HepG2 (cell line): ENCODE measurements at regions not wholly inside any gene's neighbourhood (a gene's known extent, or its start where the extent isn't known, plus 50 kb on each side); places are given as distances from the start of the nearest gene placed in this dataset.

ENCODE experiments used
- ATAC-seq: fragments of 200-7000 bp; cut with Tn5 transposase; 3 replicates; pipeline ENCODE4 v1.9.1; 2020; ENCODE audit warnings: mild to moderate bottlenecking, moderate library complexity
- BruUV-seq: library from RNA; stranded (reverse); fragments of 400-500 nt; replicated peaks from 2 replicates; lab custom pipeline; 2021; lab: Mats Ljungman, UMichigan
- CTCF ChIA-PET: fragments of 300-600 bp; formaldehyde crosslinking; extraction: SDS; loops from one replicate; lab custom pipeline; 2021; ENCODE audit warnings: low total read pairs, inconsistent platforms, low intra/inter-chr PET ratio; lab: Yijun Ruan, JAX
- POLR2A ChIA-PET: fragments of 350-600 bp; sonication (Branson Sonifier 250); formaldehyde crosslinking; loops from one replicate; lab custom pipeline; 2020; ENCODE audit warnings: antibody characterized with exemption, inconsistent platforms; lab: Yijun Ruan, JAX
- DNase-seq: peaks from one replicate; pipeline ENCODE4 v3.0.0-alpha.2; 2015; ENCODE audit warnings: low spot score
- FAIRE-seq: peaks from 3 replicates; lab custom pipeline; 2011; peaks lifted over from hg19 to GRCh38; lab: Jason Lieb, UNC
- H2AFZ ChIP-seq: one replicate; pipeline ENCODE4 v1.6.1; 2011; ENCODE audit warnings: low read length, inconsistent platforms
- H3K27ac ChIP-seq: fragments of 300-600 bp; 3 replicates; pipeline ENCODE4 v1.8.0; 2011; ENCODE audit warnings: mixed run types, mild to moderate bottlenecking, mixed read lengths, low read length, inconsistent platforms; ENCODE audit not compliant: insufficient read depth; ENCODE audit errors: extremely low read length
- H3K27me3 ChIP-seq, 2 experiments: fragments of 200-600 bp in 1 of 2; 2 replicates in 1 of 2; 3 replicates in 1 of 2; pipeline versions ENCODE4 v1.6.0 to v1.8.0; 2011; ENCODE audit warnings: low read length in 2 of 2, mild to moderate bottlenecking in 2 of 2, moderate library complexity in 2 of 2, inconsistent platforms in 1 of 2; ENCODE audit not compliant: insufficient read depth in 2 of 2, control insufficient read depth in 1 of 2
- H3K36me3 ChIP-seq, 2 experiments: fragments of 200-600 bp in 1 of 2; replicated peaks in 1 of 2; 2 replicates in 1 of 2; 3 replicates in 1 of 2; pipeline versions ENCODE4 v1.5.1 to v1.8.0; 2011; ENCODE audit warnings: low read length in 2 of 2, inconsistent platforms in 1 of 2; ENCODE audit not compliant: insufficient read depth in 2 of 2, control insufficient read depth in 1 of 2
- H3K4me1 ChIP-seq: 2 replicates; pipeline ENCODE4 v1.5.1; 2012; ENCODE audit warnings: low read length, inconsistent platforms; ENCODE audit not compliant: insufficient read depth
- H3K4me2 ChIP-seq: 2 replicates; pipeline ENCODE4 v1.6.0; 2011; ENCODE audit warnings: low read depth, low read length, inconsistent platforms
- H3K4me3 ChIP-seq, 3 experiments: fragments of 200-600 bp in 1 of 3; sonication (generic), shearing (Covaris generic) in 1 of 3; replicated peaks in 1 of 3; 2 replicates each; pipeline ENCODE4 v1.5.1; 2011 to 2016; ENCODE audit warnings: low read length in 3 of 3, inconsistent platforms in 2 of 3, low read depth in 2 of 3, mild to moderate bottlenecking in 2 of 3, control low read depth in 1 of 3, mixed read lengths in 1 of 3; ENCODE audit not compliant: insufficient read depth in 1 of 3
- H3K79me2 ChIP-seq: one replicate; pipeline ENCODE4 v1.6.1; 2011; ENCODE audit warnings: low read length, inconsistent platforms; ENCODE audit not compliant: insufficient read depth
- H3K9ac ChIP-seq: 2 replicates; pipeline ENCODE4 v1.6.0; 2011; ENCODE audit warnings: mild to moderate bottlenecking, low read depth, low read length, inconsistent platforms; ENCODE audit not compliant: insufficient read depth
- H3K9me3 ChIP-seq: 2 replicates; pipeline ENCODE4 v1.5.1; 2012; ENCODE audit warnings: mild to moderate bottlenecking, low read length
- H4K20me1 ChIP-seq: 2 replicates; pipeline ENCODE4 v1.6.0; 2011; ENCODE audit warnings: inconsistent platforms, mild to moderate bottlenecking, low read length, moderate library complexity; ENCODE audit not compliant: insufficient read depth
- CEBPB ChIP-seq: IDR thresholded peaks from 2 replicates; pipeline ENCODE4 v1.6.1; 2011; ENCODE audit warnings: low read depth, low read length, improper control_type of control experiment, borderline replicate concordance
- KDM5A ChIP-seq: fragments of 200-600 bp; sonication (generic); IDR thresholded peaks from 2 replicates; pipeline ENCODE4 v1.7.0; 2018; ENCODE audit warnings: antibody characterized with exemption, mild to moderate bottlenecking, low read length, borderline replicate concordance
- KDM6A ChIP-seq: IDR thresholded peaks from 2 replicates; pipeline ENCODE4 v1.6.1; 2016; ENCODE audit warnings: low read depth
- LCORL ChIP-seq, 2 experiments: fragments of 450-650 bp in 1 of 2; sonication (generic) in 1 of 2; formaldehyde crosslinking in 1 of 2; IDR thresholded peaks; 2 replicates each; pipeline versions ENCODE4 v1.5.0 to v1.6.1; 2017 to 2020; ENCODE audit warnings: antibody characterized with exemption in 1 of 2, missing genetic modification reagents in 1 of 2
- MATR3 ChIP-seq: sonication (generic); formaldehyde crosslinking; IDR thresholded peaks from 2 replicates; pipeline ENCODE4 v1.4.0; 2020; ENCODE audit warnings: missing genetic modification reagents
- PPARG ChIP-seq: conservative IDR thresholded peaks from 2 replicates; pipeline ENCODE4 v1.6.1; 2016; ENCODE audit warnings: missing biosample characterization, missing genetic modification reagents
- PRPF4 ChIP-seq: fragments of 200-400 bp; formaldehyde crosslinking; IDR thresholded peaks from 2 replicates; pipeline ENCODE4 v1.6.1; 2016; ENCODE audit warnings: low read length, low read depth; ENCODE audit not compliant: poor library complexity, severe bottlenecking
- TAF1 ChIP-seq: sonication (generic); formaldehyde crosslinking; IDR thresholded peaks from 2 replicates; pipeline ENCODE4 v1.4.0; 2020; ENCODE audit warnings: missing genetic modification reagents
- TCF7 ChIP-seq: sonication (generic); IDR thresholded peaks from 2 replicates; pipeline ENCODE4 v1.6.1; 2016; ENCODE audit warnings: antibody characterized with exemption, low read depth
- TCF7L2 ChIP-seq: IDR thresholded peaks from 2 replicates; pipeline ENCODE4 v1.6.1; 2011; ENCODE audit warnings: mild to moderate bottlenecking, low read depth, low read length, moderate library complexity
- ZNF124 ChIP-seq: sonication (generic); formaldehyde crosslinking; IDR thresholded peaks from 2 replicates; pipeline ENCODE4 v1.4.0; 2020; ENCODE audit warnings: missing genetic modification reagents
- ZNF138 ChIP-seq: sonication (generic); formaldehyde crosslinking; IDR thresholded peaks from 2 replicates; pipeline ENCODE4 v1.5.0; 2020; ENCODE audit warnings: mild to moderate bottlenecking, low read depth, missing genetic modification reagents
- WGBS: methylation state at CpG from one replicate; pipeline ENCODE4 v1.1.6; 2017; ENCODE audit warnings: low lambda C conversion rate; 5-methylcytosine and 5-hydroxymethylcytosine counted together
- in situ Hi-C: cut with HindIII; loops from 2 replicates; pipeline ENCODE4 v1.10.0; 2017; ENCODE audit warnings: low pct_unique_long_range_greater_than_20kb; ENCODE audit not compliant: extremely low pct_ligation_motif_present
- intact Hi-C: fragments of 100-400 bp; cut with micrococcal nuclease; formaldehyde crosslinking; loops from one replicate; pipeline ENCODE4 v1.10.0; 2022; ENCODE audit not compliant: unreplicated experiment
- TF ChIP-seq, protein P1 (sequence below): sonication (generic); formaldehyde crosslinking; IDR thresholded peaks from 2 replicates; pipeline ENCODE4 v1.4.0; 2020; ENCODE audit warnings: missing genetic modification reagents
- TF ChIP-seq, protein P2 (sequence below): IDR thresholded peaks from 2 replicates; pipeline ENCODE4 v1.6.1; 2016

DNA sequence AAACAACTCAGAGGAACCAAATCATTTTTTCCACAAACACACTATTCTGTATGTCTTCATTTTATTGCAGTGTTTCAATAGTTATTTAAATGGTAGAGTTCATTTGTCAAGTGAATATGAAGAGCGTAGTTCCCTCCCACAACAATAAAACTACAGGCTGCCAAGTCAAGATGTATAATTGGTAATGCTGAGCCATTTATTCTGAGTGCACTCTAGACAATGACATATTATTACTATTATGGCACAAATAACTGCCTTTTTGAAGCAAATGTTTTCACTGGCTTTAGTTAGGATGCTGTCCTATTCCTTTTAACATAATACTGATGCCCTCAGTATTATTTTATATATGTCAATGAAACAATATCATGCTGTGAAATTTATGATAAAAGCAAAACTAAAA is 102.7 kb upstream of the PCDH15 start:
- no peaks in the 10 kb centered on the region for H3K79me2 ChIP-seq
- H3K9me3 ChIP-seq, result no peaks in the 10 kb centered on the region
- FAIRE-seq (no peak), ATAC-seq (no peak)
- H3K27me3 ChIP-seq, result no peaks in the 10 kb centered on the region
- intact Hi-C loops, result no loop called here
- H4K20me1 ChIP-seq, result no peaks in the 10 kb centered on the region
- H2AFZ ChIP-seq, result no peak overlapping the region
- TF ChIP-seq KDM6A (CRISPR knock-in tag) (no peak), TAF1 (CRISPR knock-in tag) (no peak), CEBPB (no peak), ZNF124 (CRISPR knock-in tag) (no peak), TCF7L2 (no peak), MATR3 (no peak), LCORL (IDR thresholded peaks at IDR 0.05) (no peak), LCORL (CRISPR knock-in tag; IDR thresholded peaks at IDR 0.05) (no peak), PRPF4 (no peak), KDM5A (no peak), PPARG (CRISPR knock-in tag) (no peak), ZNF138 (CRISPR knock-in tag) (no peak), TCF7 (no peak)
- TF ChIP-seq, protein P1, sequence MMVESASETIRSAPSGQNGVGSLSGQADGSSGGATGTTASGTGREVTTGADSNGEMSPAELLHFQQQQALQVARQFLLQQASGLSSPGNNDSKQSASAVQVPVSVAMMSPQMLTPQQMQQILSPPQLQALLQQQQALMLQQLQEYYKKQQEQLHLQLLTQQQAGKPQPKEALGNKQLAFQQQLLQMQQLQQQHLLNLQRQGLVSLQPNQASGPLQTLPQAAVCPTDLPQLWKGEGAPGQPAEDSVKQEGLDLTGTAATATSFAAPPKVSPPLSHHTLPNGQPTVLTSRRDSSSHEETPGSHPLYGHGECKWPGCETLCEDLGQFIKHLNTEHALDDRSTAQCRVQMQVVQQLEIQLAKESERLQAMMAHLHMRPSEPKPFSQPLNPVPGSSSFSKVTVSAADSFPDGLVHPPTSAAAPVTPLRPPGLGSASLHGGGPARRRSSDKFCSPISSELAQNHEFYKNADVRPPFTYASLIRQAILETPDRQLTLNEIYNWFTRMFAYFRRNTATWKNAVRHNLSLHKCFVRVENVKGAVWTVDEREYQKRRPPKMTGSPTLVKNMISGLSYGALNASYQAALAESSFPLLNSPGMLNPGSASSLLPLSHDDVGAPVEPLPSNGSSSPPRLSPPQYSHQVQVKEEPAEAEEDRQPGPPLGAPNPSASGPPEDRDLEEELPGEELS, result no peak
- TF ChIP-seq, protein P2, sequence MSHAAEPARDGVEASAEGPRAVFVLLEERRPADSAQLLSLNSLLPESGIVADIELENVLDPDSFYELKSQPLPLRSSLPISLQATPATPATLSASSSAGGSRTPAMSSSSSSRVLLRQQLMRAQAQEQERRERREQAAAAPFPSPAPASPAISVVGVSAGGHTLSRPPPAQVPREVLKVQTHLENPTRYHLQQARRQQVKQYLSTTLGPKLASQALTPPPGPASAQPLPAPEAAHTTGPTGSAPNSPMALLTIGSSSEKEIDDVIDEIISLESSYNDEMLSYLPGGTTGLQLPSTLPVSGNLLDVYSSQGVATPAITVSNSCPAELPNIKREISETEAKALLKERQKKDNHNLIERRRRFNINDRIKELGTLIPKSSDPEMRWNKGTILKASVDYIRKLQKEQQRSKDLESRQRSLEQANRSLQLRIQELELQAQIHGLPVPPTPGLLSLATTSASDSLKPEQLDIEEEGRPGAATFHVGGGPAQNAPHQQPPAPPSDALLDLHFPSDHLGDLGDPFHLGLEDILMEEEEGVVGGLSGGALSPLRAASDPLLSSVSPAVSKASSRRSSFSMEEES (CRISPR knock-in tag), result no peak
- TF ChIP-seq, all 625 proteins: peak for 0
- Histone ChIP-seq H3K36me3 (no peaks in the 10 kb centered on the region), H3K4me1 (no peaks in the 10 kb centered on the region), H3K4me2 (no peak overlapping the region), H3K9ac (no peak overlapping the region), H3K27ac (no peak overlapping the region), H3K4me3 (no peak overlapping the region)
- POLR2A ChIA-PET, result no interaction called here
- in situ Hi-C loops, result no loop called here
- DNase-seq, result no peak
- BruUV-seq, result no TSS peak
- WGBS, result 6% methylated on average over 1 of the region's 1 CpG
- CTCF ChIA-PET, result no interaction called here
